H1 (cell line): ENCODE measurements at regions not wholly inside any gene's neighbourhood (a gene's known extent, or its start where the extent isn't known, plus 50 kb on each side); places are given as distances from the start of the nearest gene placed in this dataset.

Experiments used
- JUND ChIP-seq: IDR thresholded peaks from 2 replicates; pipeline ENCODE4 v1.6.1; 2011; ENCODE audit warnings: mild to moderate bottlenecking, improper control_type of control experiment, low read length
- NRF1 ChIP-seq: IDR thresholded peaks from 2 replicates; pipeline ENCODE4 v1.6.1; 2011; ENCODE audit warnings: mild to moderate bottlenecking, low read depth, low read length, improper control_type of control experiment
- POU5F1 ChIP-seq: IDR thresholded peaks from 2 replicates; pipeline ENCODE4 v1.6.1; 2011; ENCODE audit warnings: low read depth, mild to moderate bottlenecking, low read length, moderate library complexity

- TF ChIP-seq NRF1 (no peak), POU5F1 (no peak), JUND (no peak)
- TF ChIP-seq, all 59 proteins: peak for 0
Observed at GRCh38 chr16:85270374-85270773, 158.1 kb upstream of the CIBAR2 start (continued).
